Upper lobe of left lung (tissue), 4 donors: ENCODE measurements at regions not wholly inside any gene's neighbourhood (a gene's known extent, or its start where the extent isn't known, plus 50 kb on each side); places are given as distances from the start of the nearest gene placed in this dataset.

Experiments used
- CTCF ChIP-seq, 6 experiments: fragments of 450-650 bp in 4 of 6; fragments of 200-600 bp in 2 of 6; sonication (generic) in 2 of 6; IDR thresholded peaks; one replicate each; pipeline ENCODE4 v1.5.1; 2016 to 2019; ENCODE audit warnings: antibody characterized with exemption in 6 of 6
- POLR2A ChIP-seq, 4 donors: fragments of 450-650 bp; IDR thresholded peaks; one replicate each; pipeline ENCODE4 v1.5.1; 2016 to 2017; ENCODE audit warnings: antibody characterized with exemption in 4 of 4, mild to moderate bottlenecking in 2 of 4
- POLR2AphosphoS5 ChIP-seq, 2 donors: sonication (generic); formaldehyde crosslinking; IDR thresholded peaks; one replicate each; pipeline ENCODE4 v1.5.1; 2017; ENCODE audit warnings: antibody characterized with exemption in 2 of 2

DNA sequence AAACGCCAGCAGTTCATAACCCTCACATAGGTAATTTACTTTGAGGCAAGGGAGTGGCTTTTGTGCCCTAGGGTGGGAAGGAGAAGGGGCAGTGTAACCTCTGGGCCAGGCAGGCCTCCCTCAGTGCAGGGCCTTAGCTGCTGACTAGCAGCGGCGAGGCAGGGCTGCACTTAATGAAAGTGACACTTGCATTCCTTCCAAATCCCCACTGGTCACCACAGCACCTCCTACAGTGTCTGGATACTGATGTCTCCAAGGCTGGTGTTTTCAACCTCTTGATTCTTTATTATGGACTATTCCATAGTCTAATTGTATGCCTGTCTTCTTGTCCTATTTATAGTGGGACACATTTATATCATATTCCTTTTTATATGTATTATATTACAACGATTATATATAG lies 152.7 kb downstream of the LY86 start:
- TF ChIP-seq CTCF (IDR thresholded peaks at IDR 0.05) (no peak), POLR2A (IDR thresholded peaks at IDR 0.05) (no peak), POLR2AphosphoS5 (IDR thresholded peaks at IDR 0.05) (no peak)
